GM21723 (cell line): ENCODE measurements at regions not wholly inside any gene's neighbourhood (a gene's known extent, or its start where the extent isn't known, plus 50 kb on each side); places are given as distances from the start of the nearest gene placed in this dataset.
A peak's percentile ranks its signal among the peaks of the same experiment; 100 is the strongest.
"Not testable (repeated sequence)": the region's sequence is repeated elsewhere in the genome, so short reads cannot be mapped to it uniquely, and the experiment has no call there.

Source experiments
- ATAC-seq: cut with Tn5 transposase; IDR thresholded peaks from one replicate; pipeline ENCODE4 v1.9.1; 2021; ENCODE audit warnings: mild to moderate bottlenecking, moderate library complexity; ENCODE audit not compliant: unreplicated experiment

DNA sequence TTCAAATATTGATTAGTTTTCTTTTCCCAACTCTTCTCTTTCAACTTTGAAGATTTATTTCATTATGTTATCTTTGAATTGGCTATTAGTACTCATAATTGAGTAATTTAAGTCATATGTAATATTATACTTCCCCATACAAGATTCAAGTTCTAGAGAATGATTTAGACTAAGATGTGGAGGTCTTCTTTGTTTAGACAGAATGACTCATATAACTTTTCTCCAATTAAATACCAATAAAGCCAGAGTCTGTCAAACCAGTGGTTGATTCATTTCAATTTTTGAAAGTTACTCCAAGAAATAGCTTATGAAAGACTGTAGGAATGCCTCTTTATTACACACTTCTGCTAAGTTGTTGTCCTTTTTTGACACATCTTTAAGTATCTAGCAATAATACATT lies 115.8 kb upstream of the SLC35F3 start:
- no peak for ATAC-seq

DNA sequence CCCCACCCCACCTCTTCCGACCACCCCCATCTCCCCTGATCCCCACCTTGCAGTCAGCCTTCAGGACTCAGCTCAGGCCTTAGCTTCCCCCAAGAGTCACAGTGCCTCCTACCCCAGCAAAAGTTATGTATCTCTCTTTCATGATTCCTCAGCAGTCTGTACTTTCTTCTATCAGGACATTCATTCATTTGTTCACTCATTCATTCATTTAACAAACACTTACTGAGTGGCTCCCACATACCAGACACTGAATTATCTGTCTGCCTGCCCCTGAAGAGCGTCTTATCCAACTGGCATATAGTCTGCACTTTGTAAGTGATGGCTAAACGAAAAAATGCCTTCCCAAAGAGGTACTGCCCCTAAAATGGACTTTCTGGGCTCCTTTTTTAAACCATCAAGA lies 114.4 kb upstream of the SLC35F3 start:
- no peak for ATAC-seq

DNA sequence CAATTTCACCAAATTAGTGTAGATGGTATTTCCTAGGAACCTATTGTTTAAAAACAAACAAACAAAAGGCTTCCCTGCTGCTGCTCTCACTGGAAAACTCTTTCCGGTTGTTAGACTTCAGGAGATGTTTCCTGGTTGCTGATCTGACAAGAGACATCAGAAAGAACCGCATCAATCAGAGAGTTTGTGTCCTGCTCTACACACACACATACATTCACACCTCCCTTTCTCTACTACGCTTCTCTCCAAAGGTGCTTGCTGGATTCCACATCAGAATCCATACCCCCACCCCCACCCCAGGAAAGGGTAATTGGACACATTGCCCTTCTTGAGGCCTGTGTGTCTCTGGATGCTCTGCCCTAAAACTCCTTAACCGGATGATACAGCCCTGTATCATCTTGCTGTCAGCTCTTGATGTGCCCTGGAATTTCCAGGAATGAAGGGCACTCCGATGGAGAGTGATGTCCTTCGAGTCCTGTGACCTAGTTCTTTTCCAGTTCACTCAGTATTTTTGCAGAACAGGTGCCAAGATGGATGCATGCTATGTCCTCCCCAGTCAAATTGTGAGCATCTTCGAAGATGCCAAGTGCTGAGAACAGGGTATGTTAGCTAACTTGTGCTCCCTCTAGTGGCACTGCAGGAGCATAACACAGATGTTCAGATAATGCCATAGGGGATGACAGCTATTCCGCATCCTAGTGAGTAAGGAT lies 113.7 kb upstream of the SLC35F3 start:
- ATAC-seq, result peak; percentile 95

DNA sequence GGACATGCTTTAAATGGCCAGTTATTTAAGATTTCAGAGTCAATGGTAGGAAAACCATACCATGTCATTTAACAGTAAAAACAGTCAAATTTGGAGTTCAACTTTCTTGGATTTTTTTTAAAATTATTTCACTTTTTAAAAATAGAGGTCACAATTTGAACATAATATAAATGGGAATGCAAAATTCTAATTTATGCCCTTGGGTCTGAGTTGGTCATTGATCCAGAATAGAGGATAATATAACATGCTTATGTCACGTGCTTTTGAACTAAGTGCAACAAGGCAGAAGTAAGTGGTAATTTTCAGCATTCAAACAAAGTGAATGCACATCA lies 113.1 kb upstream of the SLC35F3 start:
- no peak for ATAC-seq

DNA sequence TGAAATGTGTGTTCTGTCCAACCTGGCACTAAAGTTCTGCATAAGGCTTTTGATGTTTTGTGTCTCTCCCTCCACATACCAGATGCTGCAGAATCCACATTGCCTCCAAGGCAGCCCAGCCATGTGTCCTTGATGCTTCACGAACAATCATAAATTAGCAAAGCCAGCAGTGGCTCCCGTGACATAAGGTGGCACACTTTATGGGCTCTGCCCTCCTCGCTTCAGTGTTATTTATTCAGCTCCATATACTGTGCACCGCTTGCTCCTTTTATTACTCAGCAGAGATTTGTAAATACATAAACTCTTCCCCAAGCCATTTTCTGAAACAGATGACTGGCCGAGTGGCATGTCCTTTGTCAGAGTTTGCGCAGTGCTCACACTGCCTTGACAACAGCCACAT lies 112.8 kb upstream of the SLC35F3 start:
- no peak for ATAC-seq

DNA sequence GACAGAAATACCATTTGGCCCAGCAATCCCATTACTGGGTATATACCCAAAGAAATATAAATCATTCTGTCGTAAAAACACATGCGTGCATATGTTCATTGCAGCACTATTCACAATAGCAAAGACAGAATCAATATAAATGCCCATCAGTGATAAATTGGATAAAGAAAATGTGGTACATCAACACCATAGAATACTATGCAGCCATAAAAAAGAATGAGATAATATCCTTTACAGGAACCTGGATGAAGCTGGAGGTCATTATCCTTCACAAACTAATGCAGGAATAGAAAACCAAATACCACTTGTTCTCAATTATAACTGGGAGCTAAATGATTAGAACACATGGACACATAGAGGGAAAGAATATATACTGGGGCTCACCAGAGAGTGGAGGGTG lies 109.6 kb upstream of the SLC35F3 start:
- no peak for ATAC-seq

DNA sequence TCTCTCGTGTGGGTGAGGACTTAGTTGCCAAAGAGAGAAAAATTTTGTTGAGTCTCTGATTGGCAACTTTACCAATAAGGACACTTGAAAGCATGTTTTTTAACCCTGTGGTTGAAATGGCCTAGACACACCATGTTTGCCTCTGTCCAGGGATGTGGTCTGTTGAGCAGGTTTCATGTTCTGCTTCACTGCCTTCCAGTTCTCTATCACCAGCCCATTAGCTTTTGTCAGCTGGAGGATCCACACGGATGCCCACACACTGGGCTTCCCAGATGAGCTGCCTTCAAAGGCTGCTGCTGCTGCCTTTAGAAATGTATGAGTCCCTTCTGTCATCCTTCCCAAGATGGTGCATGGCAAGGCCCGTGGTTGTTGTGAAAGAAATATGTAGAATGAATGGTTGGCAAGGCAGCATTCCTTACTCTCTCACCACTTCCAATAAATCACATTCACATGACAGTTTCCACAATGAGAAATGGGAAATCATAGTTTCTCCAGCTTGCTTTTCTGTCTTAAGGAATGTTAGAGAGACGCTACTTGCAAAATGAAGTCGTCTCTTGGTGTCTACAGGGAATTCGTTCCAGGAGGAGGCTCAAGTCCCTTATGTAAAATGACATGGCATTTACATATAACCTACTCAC lies 108.2 kb upstream of the SLC35F3 start:
- no peak for ATAC-seq

DNA sequence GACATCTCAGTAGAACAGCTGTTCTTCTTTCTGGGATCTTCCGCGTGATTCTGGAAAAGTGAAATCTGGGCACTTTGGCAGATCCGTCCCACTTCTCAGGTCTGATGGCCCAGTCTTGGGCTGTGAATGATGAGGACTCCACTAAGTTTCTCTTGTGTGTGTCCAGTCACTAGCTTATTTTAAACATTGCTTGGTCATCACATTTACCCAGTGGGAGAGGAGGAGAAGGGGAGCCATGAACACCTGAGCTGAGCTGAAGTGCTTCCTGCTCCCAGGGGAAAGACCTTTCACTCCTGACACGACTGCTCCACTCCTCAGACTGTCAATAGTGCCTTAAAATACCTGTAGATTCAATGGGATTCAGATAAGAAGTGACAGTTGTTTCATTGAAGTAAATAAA lies 101.9 kb upstream of the SLC35F3 start:
- ATAC-seq, result no peak

DNA sequence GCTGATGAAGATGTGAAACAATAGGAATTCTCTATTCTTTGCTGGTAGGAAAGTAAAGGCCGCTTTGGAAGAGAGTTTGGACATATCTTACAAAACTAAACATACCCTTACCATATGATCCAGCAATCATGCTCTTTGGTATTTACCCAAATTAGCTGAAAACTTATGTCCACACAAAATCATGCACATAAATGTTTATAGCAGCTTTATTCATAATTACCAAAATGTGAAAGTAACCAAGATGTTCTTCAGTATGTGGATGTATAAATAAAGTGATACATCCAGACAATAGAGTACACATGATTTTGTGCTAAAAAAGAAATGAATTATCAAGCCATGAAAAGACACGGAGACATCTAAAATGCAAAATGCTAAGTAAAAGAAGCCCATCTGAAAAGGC lies 98.7 kb upstream of the SLC35F3 start:
- ATAC-seq, result no peak

DNA sequence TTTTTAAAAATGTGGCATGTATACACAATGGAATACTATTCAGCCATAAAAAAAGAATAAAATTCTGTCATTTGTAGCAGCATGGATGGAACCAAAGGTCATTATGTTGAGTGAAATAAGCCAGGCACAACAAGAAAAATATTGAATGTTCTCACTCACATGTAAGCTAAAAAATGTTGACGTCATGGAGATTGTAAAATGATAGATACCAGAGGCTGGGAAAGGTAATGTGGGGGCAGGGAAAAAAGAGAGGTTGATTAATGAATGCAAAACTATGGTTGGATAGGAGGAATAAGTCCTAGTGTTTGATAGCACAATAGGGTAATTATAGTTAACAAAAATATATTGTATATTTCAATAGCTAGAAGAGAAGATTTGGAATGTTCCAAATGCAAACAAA lies 89.1 kb upstream of the SLC35F3 start:
- no peak for ATAC-seq

DNA sequence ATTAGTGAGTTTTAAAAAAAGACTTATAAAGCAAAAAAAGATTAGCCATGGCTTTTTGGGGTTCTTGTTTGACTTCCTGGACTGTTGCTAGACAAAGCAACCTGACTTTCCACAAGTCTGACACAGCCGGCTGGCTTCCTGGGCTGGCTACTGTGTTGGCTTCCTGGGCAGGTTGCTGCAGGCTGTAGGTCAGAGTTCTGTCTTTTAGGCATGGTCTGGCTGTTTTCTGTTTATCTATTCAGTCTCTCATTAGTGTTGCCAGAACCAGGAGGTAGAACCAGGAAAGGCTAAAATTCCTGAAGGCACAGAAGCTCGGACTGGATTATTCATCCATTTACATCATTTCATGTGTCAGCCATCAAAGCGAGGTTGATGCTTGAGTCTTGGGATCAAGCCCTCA lies 88.6 kb upstream of the SLC35F3 start:
- no peak for ATAC-seq

DNA sequence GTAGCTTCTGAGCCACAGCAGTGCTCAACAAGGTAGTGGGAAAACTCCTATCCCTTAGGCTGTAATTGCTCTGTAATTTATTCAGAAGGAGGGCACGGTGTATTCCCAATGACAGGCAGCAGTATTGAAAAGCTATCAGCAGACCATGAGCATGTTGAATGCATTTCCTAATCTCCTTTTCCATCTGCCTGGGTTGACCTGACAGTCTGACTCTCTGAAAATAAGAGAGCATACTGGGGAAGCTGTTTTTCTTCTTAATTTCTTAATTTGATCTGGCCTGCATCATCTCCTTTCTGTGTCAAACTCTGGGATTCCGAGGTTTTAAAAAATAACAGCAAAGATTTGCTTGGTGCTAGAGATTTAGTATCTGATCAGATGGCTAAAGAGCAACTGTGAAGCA lies 88.1 kb upstream of the SLC35F3 start:
- no peak for ATAC-seq

DNA sequence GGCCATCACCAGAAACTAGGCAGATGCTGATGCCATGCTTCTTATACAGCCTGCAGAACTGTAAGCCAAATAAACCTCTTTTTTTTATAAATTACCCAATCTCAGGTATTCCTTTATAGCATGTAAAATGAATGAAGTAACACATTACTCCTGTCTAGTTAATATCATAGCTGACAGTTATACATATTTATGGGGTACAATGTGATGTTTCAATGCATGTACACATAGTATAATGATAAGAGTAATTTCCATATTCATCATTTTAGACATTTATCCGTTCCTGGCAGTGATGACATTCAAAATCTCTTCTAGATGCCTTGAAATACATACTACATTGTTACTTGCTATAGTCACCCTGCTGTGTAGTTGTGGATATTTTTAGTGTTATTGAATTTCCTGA lies 85.4 kb upstream of the SLC35F3 start:
- no peak for ATAC-seq

DNA sequence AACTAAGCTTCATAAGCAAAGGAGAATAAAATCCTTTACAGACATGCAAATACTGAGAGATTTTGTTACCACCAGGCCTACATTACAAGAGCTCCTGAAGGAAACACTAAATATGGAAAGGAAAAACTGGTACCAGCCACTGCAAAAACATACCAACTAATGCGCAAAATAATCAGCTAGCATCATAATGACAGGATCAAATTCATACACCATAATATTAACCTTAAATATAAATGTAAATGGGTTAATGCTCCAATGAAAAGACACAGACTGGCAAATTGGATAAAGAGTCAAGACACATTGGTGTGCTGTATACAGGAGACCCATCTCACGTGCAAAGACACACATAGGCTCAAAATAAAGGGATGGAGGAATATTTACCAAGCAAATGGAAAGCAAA lies 80.3 kb upstream of the SLC35F3 start:
- ATAC-seq, result not testable (repeated sequence)

DNA sequence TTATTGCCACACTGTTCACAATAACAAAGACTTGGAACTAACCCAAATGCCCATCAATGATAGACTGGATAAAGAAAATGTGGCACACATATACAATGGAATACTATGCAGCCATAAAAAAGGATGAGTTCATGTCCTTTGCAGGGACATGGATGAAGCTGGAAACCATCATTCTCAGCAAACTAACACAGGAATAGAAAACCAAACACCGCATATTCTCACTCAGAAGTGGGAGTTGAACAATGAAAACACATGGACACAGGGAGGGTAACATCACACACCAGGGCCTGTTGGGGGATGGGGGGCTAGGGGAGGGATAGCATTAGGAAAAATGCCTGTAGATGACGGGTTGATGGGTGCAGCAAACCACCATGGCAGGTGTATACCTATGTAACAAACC lies 76.5 kb upstream of the SLC35F3 start:
- not testable (repeated sequence) for ATAC-seq

DNA sequence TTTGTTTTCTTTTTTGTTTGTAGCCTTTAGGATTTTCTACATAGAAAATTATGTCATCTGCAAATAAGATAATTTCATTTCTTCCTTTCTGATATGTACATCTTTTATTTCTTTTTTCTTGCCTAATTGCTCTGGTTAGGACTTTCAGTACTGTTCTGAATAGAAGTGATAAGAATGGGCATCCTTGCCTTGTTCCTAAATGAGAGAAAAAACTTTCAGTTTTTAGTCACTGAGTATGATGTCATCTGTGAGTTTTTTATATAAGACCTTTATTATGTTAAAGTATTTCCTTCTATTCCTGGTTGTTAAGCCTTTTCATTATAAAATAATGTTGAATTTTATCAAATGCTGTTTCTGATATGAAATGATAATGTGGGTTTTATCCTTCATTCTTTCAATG lies 76.0 kb upstream of the SLC35F3 start:
- no peak for ATAC-seq

DNA sequence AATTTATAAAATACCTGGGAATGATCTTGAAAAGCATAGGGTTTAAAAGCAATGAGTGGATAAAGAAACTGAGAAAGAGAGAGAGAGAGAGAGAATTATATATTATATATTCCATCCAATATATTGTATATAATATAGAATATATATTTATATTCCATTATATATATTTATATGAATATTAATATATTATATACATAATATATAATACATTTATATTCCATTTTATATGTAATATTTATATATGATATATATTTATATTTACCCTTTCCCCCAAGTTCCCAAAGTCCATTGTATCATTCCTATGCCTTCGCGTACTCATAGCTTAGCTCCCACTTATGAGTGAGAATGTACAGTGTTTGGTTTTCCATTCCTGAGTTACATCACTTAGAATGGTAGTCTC lies 69.9 kb upstream of the SLC35F3 start:
- no peak for ATAC-seq

DNA sequence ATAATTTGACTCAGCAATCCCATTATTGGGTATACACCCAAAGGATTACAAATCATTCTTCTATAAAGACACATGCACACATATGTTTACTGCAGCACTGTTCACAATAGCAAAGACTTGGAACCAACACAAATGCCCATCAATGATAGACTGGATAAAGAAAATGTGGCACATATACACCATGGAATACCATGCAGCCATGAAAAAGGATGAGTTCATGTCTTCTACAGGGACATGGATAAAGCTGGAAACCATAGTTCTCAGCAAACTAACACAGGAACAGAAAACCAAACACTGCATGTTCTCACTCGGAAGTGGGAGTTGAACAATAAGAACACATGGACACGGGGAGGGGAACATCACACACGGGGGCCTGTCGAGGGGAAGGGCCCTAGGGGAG lies 66.3 kb upstream of the SLC35F3 start:
- ATAC-seq, result not testable (repeated sequence)

DNA sequence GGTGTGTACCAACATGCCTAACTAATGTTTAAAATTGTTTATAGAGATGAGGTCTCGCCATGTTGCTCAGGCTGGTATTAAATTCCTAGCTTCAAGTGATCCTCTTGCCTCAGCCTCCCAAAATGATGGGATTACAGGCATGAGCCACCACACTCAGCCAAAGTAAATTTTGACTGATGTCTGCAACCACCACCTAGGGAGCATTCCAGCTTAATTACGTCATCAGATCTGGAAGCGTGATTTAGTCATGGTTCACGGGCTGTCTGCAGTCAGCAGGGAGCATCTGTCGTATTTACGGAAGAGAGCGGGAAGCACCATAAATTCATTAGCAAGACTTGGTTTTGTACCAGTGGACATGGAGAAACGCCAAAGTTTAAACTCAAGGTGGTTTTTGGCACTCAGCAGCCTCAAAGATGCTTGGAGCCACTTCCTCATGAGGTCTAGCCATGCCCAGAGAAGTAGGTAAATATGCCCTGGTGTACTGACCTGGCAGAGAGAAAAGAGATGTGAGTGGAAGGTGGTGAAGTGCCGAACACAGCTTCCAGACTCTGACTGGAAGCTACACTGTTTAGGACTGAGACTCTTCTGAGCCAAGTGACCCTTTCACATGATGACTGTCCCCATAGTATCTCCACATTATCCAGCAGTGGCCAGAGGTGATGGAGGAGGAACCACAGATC lies 60.8 kb upstream of the SLC35F3 start:
- ATAC-seq, result no peak

DNA sequence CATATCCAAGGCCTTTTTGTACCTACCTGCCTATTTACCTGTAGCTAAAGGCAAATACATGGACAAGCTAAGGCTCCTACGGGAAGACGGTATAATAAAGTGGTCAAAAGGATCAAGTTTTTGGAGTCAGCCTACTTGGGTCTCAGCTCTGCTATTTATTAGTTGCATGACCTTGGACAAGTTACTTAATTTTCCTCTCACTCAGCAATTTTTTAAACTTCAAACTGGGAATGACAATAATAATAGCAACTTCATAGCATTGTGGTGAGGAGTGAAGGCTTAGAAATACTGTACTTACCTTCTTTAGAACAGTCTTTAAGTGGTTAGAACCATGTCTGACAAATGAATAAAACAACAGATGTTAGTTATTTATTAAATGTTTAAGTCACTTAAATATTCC lies 60.2 kb upstream of the SLC35F3 start:
- no peak for ATAC-seq

DNA sequence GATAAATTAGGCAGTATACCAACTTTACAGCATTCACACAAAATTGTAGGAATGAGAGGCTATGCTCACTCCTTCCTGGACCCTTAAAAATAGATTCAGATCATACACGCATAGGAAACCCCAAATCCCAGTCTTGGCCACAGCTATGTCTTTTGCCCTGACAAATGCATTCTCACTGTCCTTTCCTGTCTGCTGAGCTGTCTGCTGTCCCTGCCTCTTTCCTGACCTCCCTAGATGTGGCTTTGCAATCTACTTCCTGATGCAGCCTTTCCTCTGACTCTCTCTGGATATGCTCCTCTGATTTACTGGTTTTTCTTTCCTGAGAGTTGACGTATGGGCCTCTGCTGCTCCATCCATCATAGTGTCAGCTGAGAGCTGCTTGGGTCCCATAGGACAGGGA lies 59.8 kb upstream of the SLC35F3 start:
- no peak for ATAC-seq
